ENCODE measurements at regions not wholly inside any gene's neighbourhood (a gene's known extent, or its start where the extent isn't known, plus 50 kb on each side); places are given as distances from the start of the nearest gene placed in this dataset.

DNA sequence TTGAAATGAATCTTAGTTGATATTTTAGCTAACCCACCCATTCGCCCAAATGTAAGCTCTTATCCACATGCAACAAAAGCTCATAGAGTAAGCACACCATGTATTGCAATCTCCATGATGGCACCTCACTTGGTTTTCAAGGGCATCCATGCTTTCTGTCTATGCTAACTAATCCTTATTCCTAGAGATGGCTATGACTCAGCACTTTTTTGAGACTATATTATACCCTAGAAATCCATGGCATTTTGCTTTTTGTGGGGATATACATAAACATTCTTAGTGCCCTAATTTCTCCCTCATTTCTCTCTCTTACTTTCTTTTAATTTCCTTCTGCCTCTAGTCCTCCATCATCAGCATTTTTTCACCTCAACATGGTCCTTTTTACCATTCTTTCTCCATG lies 168.5 kb upstream of the STT3B start:
- Mint-ChIP-seq H3K27me3 (no peaks in the 10 kb centered on the region), H3K4me3 (no peak overlapping the region), H3K9me3 (no peaks in the 10 kb centered on the region), H3K27ac (no peak overlapping the region), H3K4me1 (no peaks in the 10 kb centered on the region), H3K36me3 (ENCODE audit: low read depth) (no peaks in the 10 kb centered on the region)
- TF ChIP-seq, protein P1, sequence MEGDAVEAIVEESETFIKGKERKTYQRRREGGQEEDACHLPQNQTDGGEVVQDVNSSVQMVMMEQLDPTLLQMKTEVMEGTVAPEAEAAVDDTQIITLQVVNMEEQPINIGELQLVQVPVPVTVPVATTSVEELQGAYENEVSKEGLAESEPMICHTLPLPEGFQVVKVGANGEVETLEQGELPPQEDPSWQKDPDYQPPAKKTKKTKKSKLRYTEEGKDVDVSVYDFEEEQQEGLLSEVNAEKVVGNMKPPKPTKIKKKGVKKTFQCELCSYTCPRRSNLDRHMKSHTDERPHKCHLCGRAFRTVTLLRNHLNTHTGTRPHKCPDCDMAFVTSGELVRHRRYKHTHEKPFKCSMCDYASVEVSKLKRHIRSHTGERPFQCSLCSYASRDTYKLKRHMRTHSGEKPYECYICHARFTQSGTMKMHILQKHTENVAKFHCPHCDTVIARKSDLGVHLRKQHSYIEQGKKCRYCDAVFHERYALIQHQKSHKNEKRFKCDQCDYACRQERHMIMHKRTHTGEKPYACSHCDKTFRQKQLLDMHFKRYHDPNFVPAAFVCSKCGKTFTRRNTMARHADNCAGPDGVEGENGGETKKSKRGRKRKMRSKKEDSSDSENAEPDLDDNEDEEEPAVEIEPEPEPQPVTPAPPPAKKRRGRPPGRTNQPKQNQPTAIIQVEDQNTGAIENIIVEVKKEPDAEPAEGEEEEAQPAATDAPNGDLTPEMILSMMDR (IDR thresholded peaks at IDR 0.05): no peak
- DNase-seq (no peak), ATAC-seq (ENCODE audit: low read depth) (no peak)
- intact Hi-C loops (cut with micrococcal nuclease): no loop called here
- ChIA-PET POLR2A (no interaction called here), CTCF (no interaction called here)

DNA sequence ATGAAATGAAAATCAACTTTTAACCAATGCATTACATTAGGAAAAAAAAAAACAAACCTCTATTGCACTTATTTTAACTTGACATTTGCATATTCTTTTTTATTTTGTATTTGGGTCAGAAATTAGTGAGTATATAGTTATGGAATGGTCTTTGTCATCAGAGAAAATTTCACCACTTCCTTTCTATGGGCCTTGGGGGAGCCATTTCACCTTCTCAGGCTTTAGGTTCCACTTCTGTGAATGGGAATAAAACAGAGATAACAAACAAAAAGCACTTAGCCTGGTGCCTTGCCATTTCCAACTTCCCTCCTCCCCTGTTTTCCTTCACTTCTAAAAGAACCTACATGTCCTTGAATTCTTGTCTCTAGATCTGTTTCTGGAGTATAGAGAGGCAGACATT lies 168.0 kb upstream of the STT3B start:
- Mint-ChIP-seq H3K9me3 (no peaks in the 10 kb centered on the region), H3K4me1 (no peaks in the 10 kb centered on the region), H3K4me3 (no peak overlapping the region), H3K27ac (no peak overlapping the region), H3K36me3 (ENCODE audit: low read depth) (no peaks in the 10 kb centered on the region), H3K27me3 (no peaks in the 10 kb centered on the region)
- ChIA-PET POLR2A (no interaction called here), CTCF (no interaction called here)
- no peak for ATAC-seq (ENCODE audit: low read depth)
- intact Hi-C loops (cut with micrococcal nuclease): no loop called here
- no peak for DNase-seq
- TF ChIP-seq, protein P1 (IDR thresholded peaks at IDR 0.05): no peak

DNA sequence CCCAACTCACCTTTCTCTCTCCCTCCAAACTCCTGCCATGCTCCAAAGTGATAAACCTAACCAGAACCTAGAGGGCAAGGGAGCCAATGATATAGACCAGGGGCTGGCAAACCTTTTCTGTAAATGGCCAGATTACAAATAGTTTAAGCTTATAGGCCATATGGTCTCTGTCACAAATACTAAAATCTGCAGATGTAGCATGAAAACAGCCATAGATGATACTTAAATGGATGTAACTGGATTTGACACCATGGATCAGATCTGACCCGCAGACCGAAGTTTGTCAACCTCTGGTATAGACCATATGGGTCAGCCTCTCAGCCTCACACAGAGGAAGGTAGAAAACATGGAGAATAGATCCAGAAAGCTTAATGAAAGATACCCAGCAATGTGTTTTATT lies 165.2 kb upstream of the STT3B start:
- POLR2A ChIA-PET: no interaction called here
- Mint-ChIP-seq H3K4me3 (no peak overlapping the region), H3K36me3 (ENCODE audit: low read depth) (no peaks in the 10 kb centered on the region), H3K27me3 (no peaks in the 10 kb centered on the region), H3K9me3 (no peaks in the 10 kb centered on the region), H3K27ac (no peak overlapping the region), H3K4me1 (no peaks in the 10 kb centered on the region)
- intact Hi-C loops (cut with micrococcal nuclease): no loop called here
- TF ChIP-seq, protein P1 (IDR thresholded peaks at IDR 0.05): no peak
- CTCF ChIA-PET: no interaction called here
- no peak for DNase-seq
- no peak for ATAC-seq (ENCODE audit: low read depth)

DNA sequence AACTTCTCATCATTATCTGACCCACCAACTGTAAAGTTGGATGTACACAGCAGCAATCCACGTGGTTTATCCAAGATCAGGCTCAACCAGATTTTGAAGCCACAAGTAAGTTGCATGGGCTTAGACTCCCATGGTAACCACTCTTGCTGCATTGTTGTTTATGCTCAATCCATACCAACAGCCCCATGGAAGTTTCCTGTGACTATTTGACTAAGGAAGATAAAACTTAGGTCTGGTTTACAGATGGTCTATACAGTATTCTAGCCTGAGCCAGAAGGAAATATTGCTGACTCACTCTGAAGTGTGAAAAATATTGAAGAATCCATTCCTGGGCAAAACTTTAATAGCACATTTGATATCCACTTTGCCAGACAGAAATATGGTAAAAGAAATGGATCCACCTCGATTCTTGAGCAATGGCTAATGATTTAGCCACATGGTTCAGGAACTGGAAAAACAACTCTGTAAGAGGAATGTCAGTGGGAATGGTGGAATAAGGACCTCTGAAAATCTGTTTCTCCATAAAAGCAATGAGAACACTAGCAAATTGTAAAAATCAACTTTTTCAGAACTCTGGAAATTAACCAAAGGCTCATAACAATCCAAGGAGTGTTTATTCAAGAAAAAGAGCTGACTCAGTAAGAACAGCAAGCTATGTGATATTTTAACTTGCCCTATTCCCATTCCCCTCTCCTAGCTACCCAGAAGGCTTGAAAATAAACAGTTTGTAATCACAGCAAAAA lies 162.9 kb upstream of the STT3B start:
- ChIA-PET CTCF (no interaction called here), POLR2A (no interaction called here)
- intact Hi-C loops (cut with micrococcal nuclease): no loop called here
- no peaks in the 10 kb centered on the region for H3K9me3 Mint-ChIP-seq
- no peak overlapping the region for H3K4me3 Mint-ChIP-seq
- ATAC-seq (ENCODE audit: low read depth) (no peak), DNase-seq (no peak)
- H3K4me1 Mint-ChIP-seq: no peaks in the 10 kb centered on the region
- H3K27me3 Mint-ChIP-seq: no peaks in the 10 kb centered on the region
- no peak overlapping the region for H3K27ac Mint-ChIP-seq
- H3K36me3 Mint-ChIP-seq (ENCODE audit: low read depth): no peaks in the 10 kb centered on the region
- TF ChIP-seq, protein P1 (IDR thresholded peaks at IDR 0.05): no peak

DNA sequence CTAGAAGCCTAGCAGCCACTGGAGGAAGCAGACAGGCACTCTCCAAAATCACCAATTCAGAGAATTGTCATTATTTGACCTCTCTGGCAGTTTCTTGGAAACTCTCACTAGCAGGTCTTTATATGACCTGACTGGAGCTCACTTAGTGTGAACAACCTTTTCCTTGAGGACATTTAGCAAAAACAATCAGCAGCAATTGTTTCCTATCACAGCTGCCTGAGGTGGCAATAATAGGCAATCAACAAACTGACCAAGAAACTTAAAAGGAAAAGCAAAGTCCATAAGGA lies 162.4 kb upstream of the STT3B start:
- DNase-seq (no peak), ATAC-seq (ENCODE audit: low read depth) (no peak)
- Mint-ChIP-seq H3K4me3 (no peak overlapping the region), H3K27ac (no peak overlapping the region), H3K36me3 (ENCODE audit: low read depth) (no peaks in the 10 kb centered on the region), H3K27me3 (no peaks in the 10 kb centered on the region), H3K4me1 (no peaks in the 10 kb centered on the region), H3K9me3 (no peaks in the 10 kb centered on the region)
- intact Hi-C loops (cut with micrococcal nuclease): no loop called here
- TF ChIP-seq, protein P1 (IDR thresholded peaks at IDR 0.05): no peak
- POLR2A ChIA-PET: no interaction called here
- CTCF ChIA-PET: no interaction called here

Data from activated B cell treated with CpG ODN at 0.5 μM for 24 hours (primary cell).